ENCODE measurements at regions not wholly inside any gene's neighbourhood (a gene's known extent, or its start where the extent isn't known, plus 50 kb on each side); places are given as distances from the start of the nearest gene placed in this dataset.
"Not testable (repeated sequence)": the region's sequence is repeated elsewhere in the genome, so short reads cannot be mapped to it uniquely, and the experiment has no call there.

DNA sequence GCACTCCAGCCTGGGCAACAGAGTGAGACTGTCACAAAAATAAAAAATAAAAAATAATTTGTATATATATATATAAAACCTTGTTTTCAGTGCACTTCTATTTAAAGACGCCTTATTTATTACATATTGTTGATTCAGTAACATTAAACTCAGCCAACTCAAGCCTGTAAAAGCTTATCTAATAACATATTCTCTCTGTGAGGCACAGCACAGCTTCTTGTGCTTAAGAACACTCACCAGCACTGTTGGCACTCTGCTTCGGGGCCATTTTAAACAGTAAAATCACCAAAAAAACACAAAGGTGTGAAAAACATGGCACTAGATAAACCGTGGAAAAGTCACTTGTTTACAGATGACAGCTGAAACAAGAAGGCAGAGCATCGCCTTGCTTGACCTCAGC, 89.0 kb upstream of the C10orf90 start:
- no peak overlapping the region for H3K4me3 ChIP-seq

DNA sequence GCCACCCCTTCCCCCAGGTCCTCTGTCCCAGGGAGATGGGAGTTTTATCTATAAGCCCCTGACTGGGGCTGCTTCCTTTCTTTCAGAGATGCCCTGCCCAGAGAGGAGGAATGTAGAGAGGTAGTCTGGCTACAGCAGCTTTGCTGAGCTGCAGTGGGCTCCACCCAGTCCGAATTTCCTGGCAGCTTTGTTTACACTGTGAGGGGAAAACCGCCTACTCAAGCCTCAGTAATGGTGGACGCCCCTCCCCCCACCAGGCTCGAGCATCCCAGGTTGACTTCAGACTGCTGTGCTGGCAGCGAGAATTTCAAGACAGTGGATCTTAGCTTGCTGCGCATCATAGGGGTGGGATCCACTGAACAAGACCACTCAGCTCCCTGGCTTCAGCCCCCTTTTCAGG, 96.2 kb upstream of the C10orf90 start:
- H3K4me1 ChIP-seq; intact Hi-C loops (cut with micrococcal nuclease); DNase-seq; H3K36me3 ChIP-seq; H3K27ac ChIP-seq (replicated peaks); H3K4me3 ChIP-seq: not testable (repeated sequence)
- Histone ChIP-seq H3K27me3 (ENCODE audit: low read depth) (peaks cover 19% of the 10 kb centered on the region), H3K9me3 (replicated peaks) (peaks cover 15% of the 10 kb centered on the region)

More for the DNA sequence above, 89.0 kb upstream of the C10orf90 start:
- DNase-seq = no peak
- Histone ChIP-seq H3K36me3 (no peaks in the 10 kb centered on the region), H3K4me1 (no peaks in the 10 kb centered on the region), H3K27ac (replicated peaks) (no peak overlapping the region), H3K27me3 (ENCODE audit: low read depth) (peaks cover 10% of the 10 kb centered on the region), H3K9me3 (replicated peaks) (peaks cover 25% of the 10 kb centered on the region)
- TF ChIP-seq, protein P1, sequence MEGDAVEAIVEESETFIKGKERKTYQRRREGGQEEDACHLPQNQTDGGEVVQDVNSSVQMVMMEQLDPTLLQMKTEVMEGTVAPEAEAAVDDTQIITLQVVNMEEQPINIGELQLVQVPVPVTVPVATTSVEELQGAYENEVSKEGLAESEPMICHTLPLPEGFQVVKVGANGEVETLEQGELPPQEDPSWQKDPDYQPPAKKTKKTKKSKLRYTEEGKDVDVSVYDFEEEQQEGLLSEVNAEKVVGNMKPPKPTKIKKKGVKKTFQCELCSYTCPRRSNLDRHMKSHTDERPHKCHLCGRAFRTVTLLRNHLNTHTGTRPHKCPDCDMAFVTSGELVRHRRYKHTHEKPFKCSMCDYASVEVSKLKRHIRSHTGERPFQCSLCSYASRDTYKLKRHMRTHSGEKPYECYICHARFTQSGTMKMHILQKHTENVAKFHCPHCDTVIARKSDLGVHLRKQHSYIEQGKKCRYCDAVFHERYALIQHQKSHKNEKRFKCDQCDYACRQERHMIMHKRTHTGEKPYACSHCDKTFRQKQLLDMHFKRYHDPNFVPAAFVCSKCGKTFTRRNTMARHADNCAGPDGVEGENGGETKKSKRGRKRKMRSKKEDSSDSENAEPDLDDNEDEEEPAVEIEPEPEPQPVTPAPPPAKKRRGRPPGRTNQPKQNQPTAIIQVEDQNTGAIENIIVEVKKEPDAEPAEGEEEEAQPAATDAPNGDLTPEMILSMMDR (IDR thresholded peaks at IDR 0.05; ENCODE audit: borderline replicate concordance) = no peak
- intact Hi-C loops (cut with micrococcal nuclease) = no loop called here

DNA sequence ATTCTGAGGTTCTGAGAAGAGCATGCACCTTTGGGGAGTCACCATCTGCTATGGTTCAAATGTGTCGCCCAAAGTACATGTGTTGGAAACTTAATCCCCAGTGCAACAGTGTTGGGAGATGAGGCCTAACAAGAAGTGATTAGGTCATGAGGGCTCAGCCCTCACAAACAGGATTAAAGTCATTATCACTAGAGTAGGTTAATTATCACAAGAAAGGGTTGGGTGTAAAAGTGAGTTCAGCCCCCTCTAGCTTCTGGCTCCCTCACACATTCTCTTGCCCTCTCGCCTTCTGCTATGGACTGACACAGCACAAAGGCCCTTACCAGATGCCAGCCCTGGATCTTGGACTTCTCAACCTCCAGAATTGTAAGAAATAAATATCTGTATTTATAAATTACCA, 100.3 kb upstream of the C10orf90 start:
- H3K4me3 ChIP-seq = no peak overlapping the region
- intact Hi-C loops (cut with micrococcal nuclease) = no loop called here
- H3K27me3 ChIP-seq (ENCODE audit: low read depth) = peaks cover 39% of the 10 kb centered on the region
- H3K9me3 ChIP-seq (replicated peaks) = no peaks in the 10 kb centered on the region
- DNase-seq = no peak
- no peaks in the 10 kb centered on the region for H3K36me3 ChIP-seq
- H3K27ac ChIP-seq (replicated peaks) = no peak overlapping the region
- H3K4me1 ChIP-seq = no peaks in the 10 kb centered on the region
- TF ChIP-seq, protein P1 (IDR thresholded peaks at IDR 0.05; ENCODE audit: borderline replicate concordance) = no peak

DNA sequence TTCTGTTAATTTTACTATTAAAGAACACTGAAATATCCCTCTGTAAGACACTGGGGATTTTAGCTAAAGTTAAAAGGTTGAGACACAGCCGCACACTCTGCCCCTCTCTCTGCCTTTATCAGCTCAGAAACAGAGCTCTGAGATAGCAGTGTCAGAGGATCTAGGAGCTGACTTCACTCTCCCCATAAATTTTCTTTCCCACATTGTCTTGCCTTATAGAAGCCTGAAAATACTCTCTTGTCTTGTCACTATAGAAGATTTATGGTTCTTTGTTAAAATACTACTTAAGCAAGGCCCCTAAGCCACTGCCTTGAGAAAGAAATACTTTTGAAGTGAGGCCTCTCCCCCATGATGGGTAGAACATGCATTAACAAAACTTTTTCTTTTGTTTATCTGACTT, 105.7 kb upstream of the C10orf90 start:
- intact Hi-C loops (cut with micrococcal nuclease) = no loop called here
- no peak overlapping the region for H3K4me3 ChIP-seq
- peaks cover 29% of the 10 kb centered on the region for H3K27me3 ChIP-seq (ENCODE audit: low read depth)
- TF ChIP-seq, protein P1 (IDR thresholded peaks at IDR 0.05; ENCODE audit: borderline replicate concordance) = no peak
- DNase-seq = no peak
- H3K9me3 ChIP-seq (replicated peaks) = no peaks in the 10 kb centered on the region
- no peak overlapping the region for H3K27ac ChIP-seq (replicated peaks)
- H3K36me3 ChIP-seq = no peaks in the 10 kb centered on the region
- H3K4me1 ChIP-seq = no peaks in the 10 kb centered on the region

DNA sequence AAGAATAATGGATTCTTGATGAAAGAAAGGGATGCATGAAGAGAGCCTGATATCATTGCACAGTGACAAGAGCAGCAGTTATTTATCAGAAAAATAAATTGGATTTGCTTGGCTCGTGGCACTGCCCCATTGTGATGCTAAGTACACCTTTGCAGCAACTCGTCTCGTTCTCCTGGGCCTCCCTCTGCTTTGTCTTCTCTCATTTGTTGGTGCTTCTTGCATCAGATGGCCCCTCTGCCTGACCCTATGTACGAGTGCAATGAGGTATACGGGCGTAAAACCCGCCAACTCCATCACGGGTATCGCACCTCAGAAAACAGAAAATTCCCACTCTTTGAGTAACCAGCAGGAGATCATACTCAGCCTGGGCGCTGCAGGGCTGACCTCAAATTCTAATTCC, 107.2 kb upstream of the C10orf90 start:
- peaks cover 27% of the 10 kb centered on the region for H3K27me3 ChIP-seq (ENCODE audit: low read depth)
- H3K36me3 ChIP-seq = no peaks in the 10 kb centered on the region
- H3K27ac ChIP-seq (replicated peaks) = no peak overlapping the region
- no peaks in the 10 kb centered on the region for H3K4me1 ChIP-seq
- no peak overlapping the region for H3K4me3 ChIP-seq
- TF ChIP-seq, protein P1 (IDR thresholded peaks at IDR 0.05; ENCODE audit: borderline replicate concordance) = no peak
- no peaks in the 10 kb centered on the region for H3K9me3 ChIP-seq (replicated peaks)
- DNase-seq = no peak
- intact Hi-C loops (cut with micrococcal nuclease) = no loop called here

DNA sequence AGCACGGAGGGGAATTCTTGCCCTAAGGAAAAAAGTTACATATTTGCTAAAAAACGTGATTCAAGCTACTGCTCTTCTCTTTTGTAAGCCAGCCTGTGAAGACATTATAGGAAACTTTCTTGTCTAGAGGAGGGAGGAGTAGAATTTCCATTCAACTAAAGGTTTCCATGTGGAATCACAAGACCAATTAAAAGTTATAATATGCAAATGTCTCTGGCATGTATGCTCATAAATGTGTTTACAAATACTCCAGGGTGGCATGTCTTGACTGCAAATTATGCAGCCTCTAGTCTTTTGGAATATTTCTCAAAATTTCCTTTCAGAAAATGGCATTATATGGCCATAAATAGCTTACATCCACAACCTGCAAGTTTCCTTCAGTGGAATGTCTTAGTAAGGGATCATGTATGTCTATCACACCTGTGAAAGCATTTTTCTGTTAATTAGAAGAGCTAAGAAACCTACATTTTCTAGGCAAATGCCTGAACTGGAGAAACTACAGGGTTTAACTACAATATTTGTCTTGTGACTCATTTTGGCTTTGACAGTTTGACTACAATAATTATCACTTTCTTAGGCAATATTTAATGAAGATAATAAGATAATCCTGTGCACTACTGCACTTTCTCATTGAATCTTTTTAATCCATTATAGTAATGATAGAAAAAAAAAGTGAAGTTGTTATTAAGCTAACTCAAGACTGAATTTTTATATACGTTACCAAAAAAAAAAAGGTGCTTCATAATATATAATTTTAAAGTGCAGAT, 111.1 kb upstream of the C10orf90 start:
- no peak for DNase-seq
- Histone ChIP-seq H3K36me3 (no peaks in the 10 kb centered on the region), H3K4me3 (no peak overlapping the region), H3K4me1 (no peaks in the 10 kb centered on the region), H3K9me3 (replicated peaks) (no peaks in the 10 kb centered on the region), H3K27ac (replicated peaks) (no peak overlapping the region), H3K27me3 (ENCODE audit: low read depth) (peaks cover 39% of the 10 kb centered on the region)
- intact Hi-C loops (cut with micrococcal nuclease) = no loop called here
- TF ChIP-seq, protein P1 (IDR thresholded peaks at IDR 0.05; ENCODE audit: borderline replicate concordance) = no peak
